ENCODE measurements at regions not wholly inside any gene's neighbourhood (a gene's known extent, or its start where the extent isn't known, plus 50 kb on each side); places are given as distances from the start of the nearest gene placed in this dataset.

- TF ChIP-seq CTCF (IDR thresholded peaks at IDR 0.05) (no peak), POLR2AphosphoS5 (IDR thresholded peaks at IDR 0.05; ENCODE audit: low read depth, low read length) (no peak), REST (IDR thresholded peaks at IDR 0.05; ENCODE audit: insufficient read depth in 1 of 2, low read depth in 2 of 2, low read length in 1 of 2) (no peak)
Observed at GRCh38 chr10:44190541-44190940, 194.4 kb downstream of the CXCL12 start.
